ENCODE measurements at regions not wholly inside any gene's neighbourhood (a gene's known extent, or its start where the extent isn't known, plus 50 kb on each side); places are given as distances from the start of the nearest gene placed in this dataset.

DNA sequence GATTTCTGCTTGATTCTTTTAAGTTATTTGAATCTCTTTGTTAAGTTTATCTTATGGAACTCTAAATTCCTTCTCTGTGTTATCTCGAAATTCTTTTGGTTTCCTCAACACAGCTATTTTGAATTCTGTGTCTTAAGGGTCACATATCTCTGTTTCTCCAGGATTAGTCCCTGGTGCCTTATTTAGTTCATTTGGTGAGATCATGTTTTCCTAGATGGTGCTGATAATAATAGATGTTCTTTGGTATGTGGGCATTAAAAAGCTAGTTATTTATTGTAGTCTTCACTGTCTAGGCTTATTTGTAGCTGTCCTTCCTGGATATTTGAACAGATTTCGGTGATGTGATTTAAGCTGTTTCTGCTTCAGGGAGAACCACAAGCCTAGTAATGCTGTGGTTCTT lies 615.6 kb upstream of the NECTIN3 start:
- Histone ChIP-seq H3K23me2 (ENCODE audit: insufficient read length, low read depth, low read length, poor library complexity, severe bottlenecking) (no peaks in the 10 kb centered on the region), H3K56ac (ENCODE audit: insufficient read length, low read depth, low read length) (no peak overlapping the region), H3K14ac (ENCODE audit: insufficient read depth, low read length) (no peak overlapping the region), H3K9me3 (ENCODE audit: control insufficient read depth, low read depth, low read length) (no peaks in the 10 kb centered on the region), H2BK12ac (ENCODE audit: insufficient read length, low read depth, low read length) (no peak overlapping the region), H3K4ac (ENCODE audit: low read depth, low read length) (no peak overlapping the region), H3K9ac (ENCODE audit: extremely low read depth, insufficient read length, low read length) (no peak overlapping the region), H2AFZ (ENCODE audit: low read length) (no peak overlapping the region), H3K4me2 (ENCODE audit: insufficient read depth, insufficient read length, low read length) (no peak overlapping the region), H3K18ac (ENCODE audit: insufficient read length, low read depth, low read length) (no peak overlapping the region), H3K27ac (ENCODE audit: insufficient read length, low read depth, low read length) (no peak overlapping the region), H4K5ac (ENCODE audit: insufficient read length, low read depth, low read length) (no peak overlapping the region), H2BK15ac (ENCODE audit: low read depth, low read length) (no peak overlapping the region), H4K8ac (replicated peaks; ENCODE audit: insufficient read length, low read depth, low read length) (no peak overlapping the region), H3K27me3 (ENCODE audit: insufficient read depth, low read length) (no peaks in the 10 kb centered on the region), H2BK20ac (ENCODE audit: low read depth, low read length, poor library complexity, severe bottlenecking) (no peak overlapping the region), H3T11ph (ENCODE audit: low read length) (no peak overlapping the region), H3K79me2 (ENCODE audit: insufficient read depth, low read length) (no peaks in the 10 kb centered on the region), H2AK5ac (ENCODE audit: insufficient read length, low read length) (no peak overlapping the region), H2BK5ac (ENCODE audit: insufficient read length, low read length) (no peak overlapping the region), H3K79me1 (ENCODE audit: insufficient read depth, low read depth, low read length, poor library complexity, severe bottlenecking) (no peaks in the 10 kb centered on the region), H3K23ac (ENCODE audit: insufficient read length, low read depth, low read length) (no peak overlapping the region), H4K91ac (ENCODE audit: insufficient read length, low read depth, low read length) (no peak overlapping the region), H3K4me1 (ENCODE audit: insufficient read depth, low read length) (no peaks in the 10 kb centered on the region), H2BK120ac (ENCODE audit: low read depth, low read length, poor library complexity, severe bottlenecking) (no peak overlapping the region), H4K20me1 (ENCODE audit: control insufficient read depth, insufficient read depth, insufficient read length) (no peaks in the 10 kb centered on the region)
- Mint-ChIP-seq H3K36me3 (ENCODE audit: insufficient read depth in 1 of 3, low read depth in 3 of 3) (peaks cover 5 to 31% (median 21%) of the 10 kb centered on the region in 3 experiments; a peak in 6 of 7 replicates), H3K27me3 (ENCODE audit: low read depth) (no peaks in the 10 kb centered on the region), H3K9me3 (peaks cover 13 to 22% of the 10 kb centered on the region in 2 experiments), H3K4me1 (no peaks in the 10 kb centered on the region), H3K27ac (no peak overlapping the region), H3K4me3 (no peak overlapping the region)
- DNase-seq, result no peak
- WGBS (ENCODE audit: extremely low coverage, insufficient read length, low lambda C conversion rate), result no CpG with 5 or more reads among the region's 2 CpGs
- TF ChIP-seq, protein P1, sequence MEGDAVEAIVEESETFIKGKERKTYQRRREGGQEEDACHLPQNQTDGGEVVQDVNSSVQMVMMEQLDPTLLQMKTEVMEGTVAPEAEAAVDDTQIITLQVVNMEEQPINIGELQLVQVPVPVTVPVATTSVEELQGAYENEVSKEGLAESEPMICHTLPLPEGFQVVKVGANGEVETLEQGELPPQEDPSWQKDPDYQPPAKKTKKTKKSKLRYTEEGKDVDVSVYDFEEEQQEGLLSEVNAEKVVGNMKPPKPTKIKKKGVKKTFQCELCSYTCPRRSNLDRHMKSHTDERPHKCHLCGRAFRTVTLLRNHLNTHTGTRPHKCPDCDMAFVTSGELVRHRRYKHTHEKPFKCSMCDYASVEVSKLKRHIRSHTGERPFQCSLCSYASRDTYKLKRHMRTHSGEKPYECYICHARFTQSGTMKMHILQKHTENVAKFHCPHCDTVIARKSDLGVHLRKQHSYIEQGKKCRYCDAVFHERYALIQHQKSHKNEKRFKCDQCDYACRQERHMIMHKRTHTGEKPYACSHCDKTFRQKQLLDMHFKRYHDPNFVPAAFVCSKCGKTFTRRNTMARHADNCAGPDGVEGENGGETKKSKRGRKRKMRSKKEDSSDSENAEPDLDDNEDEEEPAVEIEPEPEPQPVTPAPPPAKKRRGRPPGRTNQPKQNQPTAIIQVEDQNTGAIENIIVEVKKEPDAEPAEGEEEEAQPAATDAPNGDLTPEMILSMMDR (conservative IDR thresholded peaks at IDR 0.05), result no peak

Data from H9 (cell line).